Medulla oblongata (tissue), 1 donor: ENCODE measurements at regions not wholly inside any gene's neighbourhood (a gene's known extent, or its start where the extent isn't known, plus 50 kb on each side); places are given as distances from the start of the nearest gene placed in this dataset.
"Not testable (repeated sequence)": the region's sequence is repeated elsewhere in the genome, so short reads cannot be mapped to it uniquely, and the experiment has no call there.

ENCODE experiments used
- DNase-seq: peaks from one replicate; pipeline ENCODE4 v3.0.0-alpha.2; 2015; ENCODE audit errors: extremely low spot score

DNA sequence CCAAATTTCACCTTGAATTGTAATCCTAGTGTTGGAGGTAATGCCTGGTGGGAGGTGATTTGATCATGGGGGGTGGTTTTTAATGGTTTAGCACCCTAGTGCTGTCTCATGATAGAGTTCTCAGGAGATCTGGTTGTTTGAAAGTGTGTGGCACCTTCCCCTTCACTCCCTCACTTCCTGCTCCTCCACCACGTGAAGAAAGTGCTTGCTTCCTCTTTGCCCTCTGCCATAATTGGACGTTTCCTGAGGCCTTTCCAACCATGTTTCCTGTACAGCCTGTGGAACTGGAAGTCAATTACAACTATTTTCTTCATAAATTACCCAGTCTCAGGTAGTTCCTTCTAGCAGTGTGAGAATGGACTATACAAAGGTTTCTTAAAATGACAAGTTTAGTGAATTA, 251.8 kb upstream of the NETO1 start:
- DNase-seq = no peak

DNA sequence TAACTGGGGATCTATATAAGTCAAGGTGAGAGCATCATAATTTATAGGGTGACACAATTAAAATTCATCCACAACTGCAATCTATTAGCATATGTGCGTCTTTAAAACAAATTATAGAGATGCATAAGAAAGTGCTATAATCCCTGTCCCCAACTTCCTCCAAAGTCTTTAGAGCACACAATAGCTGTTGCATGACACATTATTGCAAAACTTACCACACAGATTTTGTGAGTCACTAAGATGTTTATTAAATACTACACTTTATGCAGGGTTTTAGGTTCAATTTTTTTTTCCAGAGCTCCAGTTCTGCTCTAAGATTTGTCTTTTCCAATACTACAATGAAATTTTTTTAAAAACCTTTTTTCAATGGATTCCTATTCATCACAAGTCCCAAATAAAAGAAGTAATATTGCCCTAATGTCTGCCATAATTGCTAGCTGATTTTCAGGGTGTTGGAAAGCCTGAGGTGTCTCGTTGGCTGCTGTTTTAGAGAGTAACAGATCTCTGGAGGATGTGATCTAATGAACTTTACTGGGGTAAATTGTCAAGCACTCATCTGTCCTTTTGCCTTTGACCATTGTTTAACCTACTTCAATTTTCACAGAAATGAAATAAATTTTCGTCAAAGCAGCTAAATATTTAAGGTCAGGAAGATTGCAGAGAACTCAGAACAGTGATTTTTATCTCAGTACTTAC, 250.5 kb upstream of the NETO1 start:
- DNase-seq = no peak

DNA sequence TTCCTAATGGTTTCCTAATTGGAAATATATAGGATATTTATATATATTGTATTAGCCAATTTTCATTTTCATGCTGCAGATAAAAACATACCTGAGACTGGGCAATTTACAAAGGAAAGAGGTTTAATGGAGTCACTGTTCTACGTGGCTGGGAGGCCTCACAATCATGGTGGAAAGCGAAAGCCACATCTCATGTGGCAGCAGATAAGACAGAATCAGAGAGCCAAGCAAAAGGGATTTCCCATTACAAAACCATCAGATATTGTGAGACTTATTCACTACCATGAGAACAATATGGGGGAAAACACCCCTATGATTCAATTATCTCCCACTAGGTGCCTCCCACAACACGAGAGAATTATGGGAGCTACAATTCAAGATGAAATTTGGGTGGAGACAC, 242.5 kb upstream of the NETO1 start:
- DNase-seq = no peak

DNA sequence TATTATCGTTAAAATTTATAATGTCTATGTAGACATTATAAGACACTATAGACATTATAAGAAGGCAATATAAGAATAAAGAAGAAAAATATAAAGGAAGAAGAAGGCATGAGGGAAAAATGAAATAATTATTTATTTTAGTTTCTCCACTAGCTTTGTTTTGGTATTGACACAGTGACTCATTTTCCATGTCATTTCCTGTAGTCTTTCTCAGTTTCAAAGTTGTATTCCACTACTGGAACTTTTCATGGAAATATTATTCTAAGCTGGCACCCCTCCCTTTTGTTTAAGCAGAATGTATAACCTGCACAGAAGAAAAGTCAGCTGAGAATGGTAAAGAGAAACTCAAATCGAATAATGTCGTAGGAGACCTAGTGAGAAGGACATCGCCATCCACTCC, 234.2 kb upstream of the NETO1 start:
- no peak for DNase-seq

DNA sequence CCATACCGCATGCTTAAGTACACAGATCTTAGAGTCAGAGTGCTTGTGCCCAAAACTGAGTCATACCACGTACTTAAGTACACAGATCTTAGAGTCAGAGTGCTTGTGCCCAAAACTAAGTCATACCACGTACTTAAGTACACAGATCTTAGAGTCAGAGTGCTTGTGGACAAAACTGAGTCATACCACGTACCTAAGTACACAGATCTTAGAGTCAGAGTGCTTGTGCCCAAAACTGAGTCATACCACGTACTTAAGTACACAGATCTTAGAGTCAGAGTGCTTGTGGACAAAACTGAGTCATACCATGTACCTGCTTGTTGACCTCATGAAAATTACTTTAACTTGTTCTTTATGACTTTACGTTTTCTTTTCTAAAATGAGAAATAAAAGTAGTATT, 233.7 kb upstream of the NETO1 start:
- not testable (repeated sequence) for DNase-seq

DNA sequence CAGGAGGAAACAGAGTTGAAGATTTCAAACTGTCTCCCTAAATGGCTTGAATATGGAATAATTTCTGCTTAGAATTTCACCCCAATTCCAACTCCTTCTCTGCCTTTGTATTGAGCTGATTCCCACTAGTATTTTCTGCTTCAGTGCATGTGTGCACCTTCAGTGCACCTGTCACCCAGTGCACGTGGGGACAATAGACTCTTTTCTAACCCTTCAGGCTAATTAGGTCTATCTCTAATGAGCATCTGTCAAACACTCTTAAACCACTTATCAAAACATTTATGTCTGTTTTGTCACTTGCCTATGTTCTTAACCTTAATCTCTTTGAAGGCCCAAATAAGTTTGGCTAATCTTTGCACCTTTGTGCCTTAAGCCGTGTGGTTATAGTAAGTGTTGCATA, 232.0 kb upstream of the NETO1 start:
- DNase-seq = no peak

DNA sequence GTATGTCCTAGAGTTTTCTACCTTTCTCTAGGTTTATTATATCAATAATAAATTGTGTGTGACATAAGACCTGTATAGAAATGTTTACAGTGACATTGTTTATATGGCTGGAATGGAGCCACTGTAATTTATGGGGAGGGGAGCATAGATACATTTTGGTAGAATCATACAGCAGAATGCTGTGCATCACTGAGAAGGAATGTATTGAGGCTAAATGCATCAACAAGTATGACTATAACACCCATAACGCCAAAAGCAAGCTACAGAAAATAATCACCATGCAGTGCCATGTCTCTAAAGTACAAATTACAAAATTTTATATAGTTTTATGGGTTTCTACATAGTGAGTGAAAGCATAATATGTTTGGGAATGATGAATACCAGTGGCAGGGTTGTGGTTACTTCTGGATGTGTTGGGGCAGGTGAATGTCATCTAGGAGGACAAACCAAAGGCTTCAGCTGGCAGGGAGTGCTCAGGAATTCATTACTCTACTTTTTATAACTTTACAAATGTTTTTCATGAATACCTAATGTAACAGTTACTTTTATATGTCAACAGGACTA, 226.0 kb upstream of the NETO1 start:
- DNase-seq = no peak

DNA sequence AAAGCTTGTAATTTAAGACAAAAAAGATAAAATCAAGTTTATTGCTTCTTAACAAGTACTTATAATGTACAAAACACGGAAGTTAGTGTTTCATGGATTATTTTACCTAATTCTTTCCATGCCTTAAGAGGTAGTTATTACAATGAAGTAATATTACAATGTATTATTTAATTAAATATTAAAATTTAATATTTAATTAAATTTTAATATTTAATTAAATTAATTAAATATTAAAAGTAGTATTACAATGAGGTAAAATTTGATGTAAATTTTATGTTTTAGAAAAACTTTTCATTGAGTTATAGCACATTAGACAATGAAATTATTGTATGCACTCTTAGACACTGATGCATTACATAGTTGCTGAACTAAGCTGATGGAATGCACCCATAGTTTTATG, 220.7 kb upstream of the NETO1 start:
- no peak for DNase-seq

DNA sequence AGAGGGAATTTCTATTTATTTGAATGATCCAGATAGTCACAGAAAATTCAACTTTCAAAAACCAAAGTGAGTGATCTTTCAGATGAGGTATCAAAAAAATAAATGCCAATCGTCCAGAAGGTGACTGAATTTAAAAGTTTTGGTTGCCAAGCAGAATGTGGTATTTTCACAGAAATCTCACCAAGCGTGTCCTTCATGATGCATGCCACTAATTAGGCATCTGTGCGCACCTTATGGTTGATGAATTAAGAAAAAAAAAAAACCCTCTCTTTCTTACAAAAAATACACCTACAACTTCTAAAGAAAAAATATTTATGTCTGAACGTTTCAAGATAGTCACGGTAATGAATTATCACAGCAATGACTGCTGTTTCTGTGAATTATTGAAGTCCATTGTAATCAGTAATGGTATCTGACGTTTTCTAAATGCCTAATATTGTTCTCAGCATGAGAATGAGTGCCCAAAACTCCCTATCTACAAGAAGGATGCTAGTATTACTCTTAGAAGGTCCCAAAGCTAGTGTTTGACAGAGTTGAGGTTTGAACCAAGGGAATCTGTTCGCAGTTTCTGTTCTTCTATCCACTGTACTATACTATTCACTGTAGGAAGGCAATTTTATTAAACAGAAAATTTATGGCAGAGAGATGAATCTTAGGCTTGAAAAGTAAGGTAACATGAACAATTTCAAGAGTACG, 219.6 kb upstream of the NETO1 start:
- DNase-seq = no peak

DNA sequence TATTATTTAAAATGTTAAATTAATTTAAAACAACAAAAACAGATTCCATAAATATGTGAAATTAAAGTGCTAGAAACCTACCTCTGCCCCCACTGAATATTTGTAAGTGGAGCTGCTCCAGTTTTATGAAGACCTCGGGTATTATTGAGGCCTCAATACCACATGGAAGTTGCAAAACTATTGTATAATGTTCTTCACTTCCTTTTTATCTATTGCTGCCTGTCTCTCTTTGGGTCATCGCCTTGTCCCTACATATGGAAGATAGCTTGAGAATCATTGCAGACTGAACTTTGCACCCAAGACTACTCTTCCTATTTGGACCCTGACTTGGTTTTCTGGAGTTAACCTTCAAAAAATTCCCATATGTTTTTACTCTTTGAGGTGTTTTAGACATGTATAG, 212.1 kb upstream of the NETO1 start:
- DNase-seq = no peak

DNA sequence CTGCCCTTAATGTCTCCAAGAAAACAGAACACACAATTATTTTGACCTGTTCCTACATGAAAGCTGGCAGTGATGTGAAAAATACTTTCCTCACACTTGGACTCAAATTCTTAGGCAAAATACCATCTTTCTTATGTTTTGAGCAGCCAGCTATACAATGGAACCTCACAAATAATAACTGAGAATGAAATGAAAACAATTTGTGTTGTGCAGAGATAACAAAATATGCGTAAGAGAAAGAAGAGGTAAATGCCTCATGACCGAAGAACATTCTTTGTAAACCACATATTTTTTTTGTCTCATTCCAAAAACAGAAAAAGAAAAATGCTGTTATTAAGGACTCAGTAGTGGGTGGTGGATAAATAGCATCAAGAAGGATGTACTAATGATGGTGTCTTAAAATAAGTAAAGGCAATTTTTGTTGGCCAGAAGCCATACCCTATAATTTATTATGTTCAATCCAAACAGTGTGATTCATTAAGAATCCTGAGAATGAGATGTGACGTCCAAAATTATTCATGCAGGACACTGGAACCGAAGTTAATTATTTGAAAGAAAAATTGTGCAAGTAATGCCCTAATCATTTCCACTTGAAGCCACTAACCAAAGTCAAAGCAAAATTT, 193.0 kb upstream of the NETO1 start:
- DNase-seq = no peak

DNA sequence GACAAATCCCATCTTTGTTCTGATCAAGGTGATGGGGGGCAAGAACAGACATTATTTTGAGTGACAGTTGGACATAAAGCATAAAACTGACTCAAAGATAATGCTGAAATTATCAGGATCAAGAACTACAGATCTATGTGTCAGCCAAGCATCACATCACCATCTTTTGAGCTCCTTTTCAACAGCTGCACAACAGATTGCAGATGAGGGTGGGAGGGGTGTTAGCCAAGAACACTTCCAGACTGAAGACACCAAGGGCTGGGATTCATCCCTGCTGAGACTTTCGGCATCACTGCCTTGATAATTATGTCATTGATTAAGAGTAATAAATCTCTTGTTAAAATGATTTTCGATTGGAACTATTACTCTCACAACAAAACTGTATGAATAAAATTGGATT, 191.5 kb upstream of the NETO1 start:
- no peak for DNase-seq

DNA sequence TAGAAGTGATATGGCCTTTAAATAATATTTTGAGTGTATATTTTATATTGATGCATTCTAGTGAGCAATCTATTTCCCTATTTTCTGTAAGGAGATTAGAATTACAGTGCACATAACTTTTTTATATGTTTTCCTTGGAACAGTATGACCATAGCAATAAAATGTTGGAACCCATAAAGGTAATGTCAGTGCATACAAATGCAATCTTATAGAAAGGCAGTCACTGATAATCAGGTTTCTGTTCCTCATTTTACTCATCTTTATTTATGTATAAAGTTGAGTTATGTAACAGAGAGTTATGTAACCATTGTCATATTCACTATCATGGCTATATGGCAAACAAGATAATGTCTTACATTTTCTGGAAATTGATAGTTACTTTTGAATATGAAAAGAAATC, 179.9 kb upstream of the NETO1 start:
- no peak for DNase-seq

DNA sequence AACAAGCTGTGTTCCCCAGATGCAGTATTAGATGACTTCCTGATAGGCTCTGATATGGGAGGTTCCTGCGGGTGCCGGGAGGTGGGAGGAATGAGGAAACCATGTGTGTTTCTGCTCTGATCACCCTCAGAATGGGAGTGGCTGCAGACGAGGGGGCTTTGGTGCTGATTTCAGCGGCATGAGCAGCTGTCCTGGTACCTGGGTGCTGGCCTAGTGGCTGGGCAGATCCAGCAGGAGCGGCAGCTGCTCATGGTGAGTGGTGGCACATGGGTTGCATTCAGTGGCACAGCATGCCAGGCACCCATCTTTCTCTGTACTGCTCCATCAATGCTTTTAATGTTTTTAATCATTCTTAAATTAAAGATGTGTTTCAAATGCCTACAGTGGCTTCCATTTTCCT, 177.2 kb upstream of the NETO1 start:
- DNase-seq = no peak

DNA sequence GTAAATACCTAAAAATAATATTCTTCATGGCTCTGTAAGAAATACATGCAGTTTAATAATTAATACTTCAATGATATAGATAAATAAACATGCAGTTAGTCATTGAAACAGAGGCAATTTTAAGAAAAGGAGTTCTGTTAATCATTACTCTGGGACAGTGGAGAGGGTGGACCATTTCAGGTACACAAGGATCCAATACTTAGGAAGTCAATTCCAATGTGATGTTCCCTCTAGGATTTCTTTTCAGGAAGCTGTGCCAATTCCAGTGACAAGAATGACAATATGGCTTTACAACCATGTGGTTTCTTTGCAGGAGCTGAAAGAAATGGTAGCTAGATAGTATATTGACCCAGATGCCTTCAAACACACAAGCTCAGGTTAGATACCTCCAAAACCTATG, 175.8 kb upstream of the NETO1 start:
- no peak for DNase-seq

DNA sequence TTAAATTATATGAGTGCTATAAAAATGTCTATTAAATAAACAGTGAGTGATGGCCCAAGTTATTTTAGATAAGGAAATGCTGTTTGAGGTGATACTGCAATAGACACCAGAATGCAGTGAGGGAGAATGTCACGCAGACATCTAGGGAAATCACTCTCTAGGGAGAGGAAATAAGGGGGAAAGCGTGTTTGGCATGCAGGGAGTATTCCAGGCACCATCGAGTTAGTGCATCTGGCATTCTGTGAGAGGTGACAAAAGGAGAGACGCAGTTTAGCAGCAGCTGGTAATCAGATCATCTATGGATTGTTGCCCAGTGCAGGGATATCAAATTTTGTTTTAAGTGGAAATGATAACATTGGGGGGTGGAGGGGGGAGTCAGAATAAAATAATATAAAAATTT, 175.4 kb upstream of the NETO1 start:
- DNase-seq = no peak

DNA sequence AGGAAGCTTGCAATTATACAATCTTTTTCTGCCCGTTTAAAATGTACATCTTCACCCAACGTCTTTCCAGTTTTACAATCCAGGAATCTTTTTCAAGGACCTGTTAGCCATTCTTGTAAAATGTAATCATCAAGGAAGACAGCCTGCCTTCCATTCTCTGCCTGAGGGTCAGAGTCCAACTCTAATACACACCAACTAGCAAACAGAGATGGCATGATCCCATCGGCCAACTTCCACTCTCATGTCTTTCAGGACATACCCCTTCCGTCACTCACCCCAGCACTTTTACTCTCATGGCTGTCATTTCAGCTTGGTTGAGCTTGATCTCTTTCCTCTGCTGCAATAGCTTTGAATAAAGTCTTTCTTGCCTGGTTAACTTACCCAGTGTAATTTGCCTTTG, 172.5 kb upstream of the NETO1 start:
- DNase-seq = no peak

DNA sequence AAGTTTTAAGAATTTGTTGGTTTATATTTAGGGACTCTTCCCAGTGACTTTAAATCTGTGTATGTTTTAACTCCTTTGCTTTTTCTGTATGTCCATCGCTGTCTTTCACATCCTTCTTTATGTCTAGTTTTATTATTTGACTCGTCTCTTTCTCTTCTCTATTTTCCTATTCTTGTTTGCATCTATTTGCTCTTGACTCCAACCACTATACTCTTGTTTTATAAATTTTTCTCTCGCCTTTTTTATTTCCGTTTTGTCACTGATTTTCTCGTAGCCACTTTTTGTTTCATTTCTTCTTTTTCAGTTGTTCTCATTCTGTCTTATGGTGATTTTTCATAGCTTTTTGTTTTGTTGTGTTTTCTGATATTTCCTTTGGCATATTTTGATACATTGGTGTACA, 170.5 kb upstream of the NETO1 start:
- no peak for DNase-seq

DNA sequence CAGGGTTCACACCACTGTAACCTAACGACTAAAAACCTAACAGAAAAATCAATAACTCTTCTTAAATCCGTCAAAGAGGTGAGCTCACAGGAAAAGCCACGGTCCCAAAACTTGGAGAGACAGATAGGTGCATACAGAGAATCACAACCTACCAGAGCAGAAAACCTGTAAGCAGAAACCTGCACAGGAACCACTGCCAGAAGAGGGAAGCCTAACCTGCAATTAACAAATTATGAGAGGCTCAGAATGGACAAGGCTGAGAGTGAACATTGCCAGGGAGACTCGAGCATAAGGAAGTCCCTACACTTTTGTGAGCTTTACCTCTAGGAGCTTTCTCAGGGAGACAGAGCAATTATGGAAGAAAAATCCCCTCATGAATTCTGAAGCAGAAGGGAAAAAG, 156.2 kb upstream of the NETO1 start:
- DNase-seq = no peak

DNA sequence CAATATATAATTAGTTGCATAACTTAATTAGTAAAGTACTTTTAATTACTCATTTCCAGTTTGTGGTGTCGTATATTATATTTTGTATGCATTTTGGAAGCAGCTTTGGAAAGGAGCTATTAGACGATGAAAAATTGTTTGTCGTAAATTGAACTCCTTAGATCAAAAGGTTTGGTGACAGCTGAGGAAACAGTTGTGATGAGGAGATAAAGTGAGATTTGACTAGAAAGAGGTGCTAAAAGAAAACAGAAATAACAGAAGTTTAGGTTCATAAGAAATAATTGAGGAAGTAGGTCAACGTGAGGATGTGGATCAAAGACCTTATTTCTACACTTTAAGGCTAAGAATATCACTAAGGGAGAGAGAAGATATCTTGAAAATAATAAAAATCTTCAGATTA, 141.9 kb upstream of the NETO1 start:
- no peak for DNase-seq

DNA sequence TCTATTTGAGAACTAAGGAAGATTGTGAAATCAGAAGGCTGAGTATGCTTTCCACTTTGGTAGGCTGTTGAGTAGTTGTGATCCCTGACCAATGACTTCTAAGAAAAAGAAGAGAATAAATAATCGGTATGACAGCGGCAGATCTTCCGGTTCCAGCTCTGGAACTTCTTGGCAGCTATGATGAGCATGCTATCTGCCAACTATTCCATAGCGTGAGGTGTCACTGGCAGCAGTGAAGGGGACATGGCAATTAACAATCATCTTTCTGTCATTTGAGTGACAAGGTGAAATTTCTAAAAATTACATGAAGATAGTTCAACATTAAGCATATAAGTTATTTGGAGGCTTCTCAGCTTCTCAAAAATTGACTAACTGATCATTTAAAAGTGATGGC, 140.1 kb upstream of the NETO1 start:
- DNase-seq = no peak

DNA sequence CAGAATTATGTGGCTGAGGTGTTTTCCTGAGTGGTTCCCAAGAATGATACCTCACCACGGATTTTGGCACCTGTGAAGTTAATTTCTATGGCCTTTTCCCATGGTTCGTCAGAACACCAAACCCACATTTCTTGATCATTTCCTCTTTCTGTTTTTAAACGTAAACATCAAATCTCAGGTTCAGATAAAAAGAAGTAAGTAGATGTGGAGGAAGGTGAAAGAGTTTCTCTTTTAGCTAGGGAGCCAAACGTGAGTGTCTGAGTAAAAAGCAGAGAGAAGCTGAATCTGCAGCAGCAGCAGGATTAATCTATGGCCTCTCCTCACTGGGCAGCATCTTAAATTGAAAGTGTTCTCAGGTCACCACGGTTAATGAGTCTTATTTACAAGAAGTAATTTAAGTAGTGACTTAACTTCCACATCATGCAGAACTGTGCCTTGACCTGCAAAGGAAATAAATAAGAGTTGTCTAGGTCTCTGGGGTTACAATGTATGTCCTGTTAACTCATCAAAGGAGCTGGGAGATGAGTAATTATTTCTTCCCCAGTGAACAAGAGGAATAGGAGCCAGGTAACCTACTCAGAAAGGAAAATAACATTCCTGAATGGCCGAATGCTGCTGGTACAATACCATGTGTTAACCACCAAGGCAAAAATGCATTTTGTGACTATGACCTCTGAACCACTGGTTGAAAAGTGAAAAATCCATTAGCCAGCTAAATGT, 139.6 kb upstream of the NETO1 start:
- no peak for DNase-seq
